ENCODE measurements at regions not wholly inside any gene's neighbourhood (a gene's known extent, or its start where the extent isn't known, plus 50 kb on each side); places are given as distances from the start of the nearest gene placed in this dataset.

GRCh38 chr18:57854726-57855125, 51.6 kb upstream of the ATP8B1 start:
- TF ChIP-seq CTCF (IDR thresholded peaks at IDR 0.05), result no peak
- TF ChIP-seq EP300 (IDR thresholded peaks at IDR 0.05), result no peak
- TF ChIP-seq POLR2AphosphoS5 (IDR thresholded peaks at IDR 0.05), result no peak
- no peak for TF ChIP-seq POLR2A (IDR thresholded peaks at IDR 0.05)
- H3K27ac ChIP-seq, result no peak overlapping the region
- intact Hi-C loops (cut with DNase I), result no loop called here
- DNase-seq, result no peak
- no peaks in the 10 kb centered on the region for H3K9me3 ChIP-seq
- no peaks in the 10 kb centered on the region for H3K27me3 ChIP-seq
- no peak overlapping the region for H3K4me3 ChIP-seq
- 16 to 62% methylated on average over 3 of the region's 3 CpGs for WGBS, 2 donors
- no peaks in the 10 kb centered on the region for H3K4me1 ChIP-seq
- no peaks in the 10 kb centered on the region for H3K36me3 ChIP-seq

GRCh38 chr18:57853864-57854263, 50.7 kb upstream of the ATP8B1 start:
- 25 to 63% methylated on average over 2 of the region's 2 CpGs for WGBS, 2 donors
- DNase-seq, result no peak
- Histone ChIP-seq H3K27me3 (no peaks in the 10 kb centered on the region), H3K4me1 (no peaks in the 10 kb centered on the region), H3K27ac (no peak overlapping the region), H3K36me3 (no peaks in the 10 kb centered on the region), H3K4me3 (no peak overlapping the region), H3K9me3 (no peaks in the 10 kb centered on the region)
- TF ChIP-seq EP300 (IDR thresholded peaks at IDR 0.05), result no peak
- TF ChIP-seq POLR2A (IDR thresholded peaks at IDR 0.05), result no peak
- no peak for TF ChIP-seq POLR2AphosphoS5 (IDR thresholded peaks at IDR 0.05)
- no peak for TF ChIP-seq CTCF (IDR thresholded peaks at IDR 0.05)
- intact Hi-C loops (cut with DNase I), result no loop called here

- Histone ChIP-seq H3K4me3 (no peak overlapping the region), H3K9me3 (no peaks in the 10 kb centered on the region), H3K4me1 (no peaks in the 10 kb centered on the region), H3K27ac (no peak overlapping the region), H3K36me3 (no peaks in the 10 kb centered on the region), H3K27me3 (no peaks in the 10 kb centered on the region)
- DNase-seq, result no peak
- 40 to 42% methylated on average over 3 of the region's 3 CpGs for WGBS, 2 donors
- intact Hi-C loops (cut with DNase I), result no loop called here
- TF ChIP-seq EP300 (IDR thresholded peaks at IDR 0.05) (no peak), CTCF (IDR thresholded peaks at IDR 0.05) (no peak), POLR2A (IDR thresholded peaks at IDR 0.05) (no peak), POLR2AphosphoS5 (IDR thresholded peaks at IDR 0.05) (no peak)
Observed at GRCh38 chr18:57853133-57853532, 50.0 kb upstream of the ATP8B1 start.

Data from sigmoid colon (tissue), 6 donors.